T-helper 2 cell treated with Interferon-gamma antibody and Interleukin-4, amounts not matched to agents 5 μg/mL and 100 μg/mL, for 36 hours (primary cell): ENCODE measurements at regions not wholly inside any gene's neighbourhood (a gene's known extent, or its start where the extent isn't known, plus 50 kb on each side); places are given as distances from the start of the nearest gene placed in this dataset.

Experiments used
- DNase-seq: peaks from one replicate; pipeline ENCODE4 v3.0.0; 2021; ENCODE audit warnings: low spot score
- H3K27ac Mint-ChIP-seq: one replicate; pipeline ENCODE4 v1.8.0; 2021; ENCODE audit warnings: mild to moderate bottlenecking, mixed read lengths
- H3K27me3 Mint-ChIP-seq: one replicate; pipeline ENCODE4 v1.8.0; 2021; ENCODE audit warnings: low read depth, mixed read lengths
- H3K36me3 Mint-ChIP-seq: one replicate; pipeline ENCODE4 v1.8.0; 2021; ENCODE audit warnings: low read depth, mixed read lengths
- H3K4me1 Mint-ChIP-seq: one replicate; pipeline ENCODE4 v1.8.0; 2021; ENCODE audit warnings: low read depth, mixed read lengths
- H3K4me3 Mint-ChIP-seq: one replicate; pipeline ENCODE4 v1.8.0; 2022; ENCODE audit warnings: mild to moderate bottlenecking, moderate library complexity, mixed read lengths
- H3K9me3 Mint-ChIP-seq: one replicate; pipeline ENCODE4 v1.8.0; 2021; ENCODE audit warnings: mixed read lengths

DNA sequence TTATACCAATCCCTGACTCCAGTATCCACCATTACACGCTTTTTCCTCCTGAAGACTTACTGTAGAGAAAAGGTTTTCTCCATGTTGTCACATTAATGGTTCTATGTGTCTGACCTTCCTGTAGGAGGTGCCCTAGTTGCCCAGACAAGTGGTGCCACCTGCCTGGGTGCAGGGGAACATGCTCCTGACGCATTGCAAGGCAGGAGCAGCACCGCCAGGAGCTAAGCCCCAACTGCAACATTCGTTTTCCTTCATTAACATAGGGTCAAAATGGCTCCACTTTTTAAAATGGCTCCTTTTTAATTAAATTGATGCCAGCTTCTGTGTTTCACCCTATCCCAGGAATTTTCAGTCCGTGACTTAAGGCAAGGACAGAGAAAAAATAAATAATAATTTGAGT, 220.1 kb upstream of the SAMSN1 start:
- DNase-seq = no peak
- Mint-ChIP-seq H3K9me3 (no peaks in the 10 kb centered on the region), H3K36me3 (no peaks in the 10 kb centered on the region), H3K27ac (no peak overlapping the region), H3K4me3 (no peak overlapping the region), H3K27me3 (peaks cover 2% of the 10 kb centered on the region), H3K4me1 (peaks cover 15% of the 10 kb centered on the region)

DNA sequence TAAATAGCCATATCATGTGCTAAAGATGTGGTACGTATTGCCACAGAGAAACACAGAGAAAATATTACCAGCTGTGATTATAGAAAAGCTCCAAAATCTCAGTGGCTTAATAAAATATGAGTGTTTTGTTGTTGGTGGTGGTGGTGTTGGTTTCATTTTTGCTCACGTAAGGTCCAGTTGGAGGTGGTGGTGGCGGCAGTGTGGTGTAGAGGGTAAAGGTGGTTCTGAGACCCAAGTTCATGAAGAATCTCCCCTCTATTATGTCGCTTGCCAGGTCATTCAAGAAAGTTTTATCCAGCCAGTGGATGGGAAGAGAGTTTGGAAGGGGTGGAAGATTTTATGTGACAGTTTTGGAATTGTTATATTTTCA, 217.6 kb upstream of the SAMSN1 start:
- H3K27ac Mint-ChIP-seq = no peak overlapping the region
- peaks cover 2% of the 10 kb centered on the region for H3K27me3 Mint-ChIP-seq
- H3K4me1 Mint-ChIP-seq = peaks cover 17% of the 10 kb centered on the region
- no peaks in the 10 kb centered on the region for H3K9me3 Mint-ChIP-seq
- peaks cover 3% of the 10 kb centered on the region for H3K36me3 Mint-ChIP-seq
- no peak overlapping the region for H3K4me3 Mint-ChIP-seq
- DNase-seq = no peak

DNA sequence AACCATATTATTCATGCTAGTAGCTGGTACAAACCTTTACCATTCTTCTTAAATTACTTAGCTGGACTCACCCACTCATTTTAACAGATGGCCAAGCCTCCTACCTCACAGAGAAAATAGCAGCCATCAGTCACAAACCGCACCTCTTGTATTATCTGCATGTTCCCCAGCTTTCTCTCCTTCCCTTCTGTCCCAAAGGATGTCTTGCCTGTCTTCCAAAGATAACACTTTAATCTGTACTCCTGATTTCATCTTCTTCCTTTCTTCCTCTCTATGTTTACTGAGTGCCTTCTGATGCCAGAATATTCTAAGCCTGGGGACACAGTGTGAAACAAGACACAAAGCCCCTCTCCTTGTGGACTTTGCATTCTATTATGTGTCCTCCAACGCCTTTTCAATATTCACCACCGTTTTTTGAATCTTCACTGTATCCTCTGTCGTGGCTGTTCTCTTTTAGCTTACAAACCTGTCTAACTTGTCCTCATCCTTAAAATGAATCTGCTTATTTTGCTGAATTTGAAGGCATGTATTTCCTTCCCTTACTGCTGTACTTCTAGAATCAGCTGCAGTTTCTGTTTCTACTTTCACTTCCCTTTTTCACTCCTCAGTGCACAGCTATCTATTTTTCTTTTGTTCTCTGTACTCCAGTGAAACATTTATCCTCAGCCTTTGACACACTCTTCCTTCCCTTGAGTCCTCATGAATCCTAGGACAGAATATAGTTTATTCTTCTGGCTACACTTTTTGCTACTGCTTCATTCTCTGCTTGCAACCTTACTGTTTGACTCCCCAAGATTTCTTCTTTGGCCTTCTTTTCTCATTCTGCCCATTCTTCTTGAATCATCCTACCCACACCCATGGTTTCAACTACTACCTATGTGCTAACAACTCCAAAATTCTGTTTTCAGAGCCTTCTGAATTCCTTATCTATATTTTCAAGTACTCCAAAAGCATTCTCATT, 216.9 kb upstream of the SAMSN1 start:
- H3K27me3 Mint-ChIP-seq = peaks cover 2% of the 10 kb centered on the region
- H3K4me3 Mint-ChIP-seq = no peak overlapping the region
- peaks cover 3% of the 10 kb centered on the region for H3K36me3 Mint-ChIP-seq
- no peak for DNase-seq
- no peaks in the 10 kb centered on the region for H3K9me3 Mint-ChIP-seq
- H3K27ac Mint-ChIP-seq = no peak overlapping the region
- peaks cover 15% of the 10 kb centered on the region for H3K4me1 Mint-ChIP-seq

DNA sequence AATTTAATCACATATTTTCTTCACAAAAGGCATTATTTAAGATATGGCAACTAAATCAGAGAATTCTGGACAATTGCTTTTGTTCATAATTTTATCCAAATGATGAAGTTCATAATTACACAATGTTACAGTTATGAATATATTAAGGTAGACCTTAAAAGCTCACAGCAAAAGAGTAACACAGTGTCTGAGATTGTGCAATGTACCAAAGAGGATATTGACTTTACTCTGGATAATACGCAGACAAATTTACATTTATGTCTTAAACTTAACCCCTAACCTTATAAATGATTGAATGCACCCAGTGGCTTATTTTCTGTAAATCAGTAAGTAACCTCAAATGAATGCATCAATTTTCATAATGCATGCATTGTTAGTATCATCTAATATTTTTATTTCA, 216.2 kb upstream of the SAMSN1 start:
- peak overlapping the region; percentile 4 for H3K27ac Mint-ChIP-seq
- H3K4me1 Mint-ChIP-seq = peaks cover 12% of the 10 kb centered on the region
- H3K36me3 Mint-ChIP-seq = peaks cover 3% of the 10 kb centered on the region
- peak overlapping the region; percentile 7 for H3K4me3 Mint-ChIP-seq
- H3K9me3 Mint-ChIP-seq = no peaks in the 10 kb centered on the region
- DNase-seq = no peak
- H3K27me3 Mint-ChIP-seq = no peaks in the 10 kb centered on the region

DNA sequence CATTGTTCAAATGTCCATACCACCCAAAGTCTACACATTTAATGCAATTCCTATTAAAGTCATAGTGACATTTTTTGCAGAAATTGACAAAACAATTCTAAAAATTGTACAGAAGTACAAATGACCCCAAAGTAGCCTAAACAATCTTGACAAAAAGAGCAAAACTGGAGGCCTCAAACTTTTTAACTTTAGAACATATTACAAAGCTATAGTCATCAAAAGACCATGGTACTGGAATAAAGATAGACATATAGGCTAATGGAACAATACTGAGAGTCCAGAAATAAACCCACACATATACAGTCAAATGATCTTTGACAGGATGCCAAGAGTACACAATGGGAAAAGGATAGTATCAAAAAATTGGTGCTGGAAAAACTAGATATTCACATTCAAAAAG, 213.2 kb upstream of the SAMSN1 start:
- H3K27me3 Mint-ChIP-seq = peaks cover 2% of the 10 kb centered on the region
- H3K27ac Mint-ChIP-seq = no peak overlapping the region
- H3K4me3 Mint-ChIP-seq = no peak overlapping the region
- H3K4me1 Mint-ChIP-seq = peaks cover 18% of the 10 kb centered on the region
- peaks cover 5% of the 10 kb centered on the region for H3K9me3 Mint-ChIP-seq
- peaks cover 9% of the 10 kb centered on the region for H3K36me3 Mint-ChIP-seq
- no peak for DNase-seq

DNA sequence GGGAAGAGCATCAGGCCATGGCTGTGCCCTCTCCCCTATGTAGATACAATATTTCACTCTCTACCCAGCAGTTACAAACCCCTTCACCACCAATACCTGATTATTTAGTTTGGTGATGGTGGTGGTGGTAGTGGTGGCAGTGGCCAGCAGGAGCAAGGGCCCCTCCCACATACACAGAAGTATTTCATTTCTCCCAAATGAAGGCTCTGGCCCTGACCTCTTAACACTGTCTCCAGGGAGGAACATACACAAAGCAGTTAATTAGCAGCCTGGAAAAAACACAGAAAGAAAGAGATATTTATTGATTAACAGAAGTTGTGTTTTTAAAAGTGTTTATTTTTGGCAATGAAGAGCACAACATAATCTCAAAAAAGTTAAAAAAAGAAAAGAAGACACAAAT, 212.7 kb upstream of the SAMSN1 start:
- Mint-ChIP-seq H3K36me3 (peaks cover 9% of the 10 kb centered on the region), H3K9me3 (peaks cover 6% of the 10 kb centered on the region), H3K4me3 (no peak overlapping the region), H3K27ac (no peak overlapping the region), H3K4me1 (peaks cover 22% of the 10 kb centered on the region), H3K27me3 (peaks cover 2% of the 10 kb centered on the region)
- no peak for DNase-seq

DNA sequence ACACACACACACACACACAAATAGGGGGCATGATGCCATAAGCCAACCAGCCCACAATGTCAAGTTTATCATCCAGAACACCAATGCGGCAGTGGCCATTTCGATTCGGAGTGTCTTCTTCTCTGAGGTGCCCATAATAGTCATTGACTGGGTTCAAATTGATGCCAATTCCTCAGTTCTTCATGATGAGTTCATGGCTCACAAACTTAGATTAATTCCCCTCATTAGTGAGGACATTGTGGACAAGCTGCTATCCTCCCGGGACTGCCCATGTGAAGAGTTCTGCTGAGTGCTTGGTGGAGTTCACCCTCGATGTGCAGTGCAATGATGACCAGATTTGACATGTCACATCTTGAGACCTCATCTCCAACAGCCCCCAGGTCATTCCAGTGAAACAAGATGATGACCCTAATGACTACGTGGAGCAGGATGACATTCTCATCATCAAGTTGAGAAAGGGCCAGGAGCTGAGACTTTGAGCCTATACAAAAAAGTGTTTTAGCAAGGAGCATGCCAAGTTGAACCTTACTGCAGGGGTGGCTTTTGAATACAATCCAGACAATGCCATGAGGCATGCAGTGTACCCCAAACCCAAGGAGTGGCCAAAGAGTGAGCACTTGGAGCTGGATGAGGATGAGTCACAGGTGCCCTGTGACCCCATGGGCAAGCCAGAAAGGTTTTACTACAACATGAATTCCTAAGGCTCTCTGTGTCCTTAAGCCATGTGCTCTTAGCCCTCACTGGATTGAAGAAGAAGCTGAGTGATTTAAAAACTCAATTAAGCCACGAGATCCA, 211.6 kb upstream of the SAMSN1 start:
- Mint-ChIP-seq H3K4me3 (no peak overlapping the region), H3K27me3 (peaks cover 2% of the 10 kb centered on the region), H3K27ac (no peak overlapping the region), H3K9me3 (peaks cover 6% of the 10 kb centered on the region), H3K4me1 (peaks cover 29% of the 10 kb centered on the region), H3K36me3 (peaks cover 9% of the 10 kb centered on the region)
- DNase-seq = no peak

DNA sequence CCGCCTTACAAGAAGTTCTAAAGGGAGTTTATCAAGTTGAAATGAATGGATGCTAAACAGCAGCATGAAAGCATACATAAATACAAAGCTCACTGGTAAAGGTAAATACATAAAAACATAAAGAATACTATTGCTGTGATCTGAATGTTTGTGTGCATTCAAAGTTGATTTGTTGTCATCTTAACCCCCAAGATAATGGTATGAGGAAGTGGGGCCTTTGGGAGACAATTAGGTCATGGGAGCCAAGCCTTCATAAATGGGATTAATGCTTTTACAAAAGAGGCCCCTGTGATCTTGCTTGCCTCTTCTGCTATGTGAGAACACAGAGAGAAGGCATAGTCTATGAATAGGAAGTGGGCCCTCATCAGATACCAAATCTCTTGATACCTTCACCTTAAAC, 209.0 kb upstream of the SAMSN1 start:
- Mint-ChIP-seq H3K27ac (no peak overlapping the region), H3K36me3 (peaks cover 9% of the 10 kb centered on the region), H3K4me1 (peaks cover 19% of the 10 kb centered on the region), H3K27me3 (peaks cover 5% of the 10 kb centered on the region), H3K9me3 (peaks cover 6% of the 10 kb centered on the region), H3K4me3 (no peak overlapping the region)
- DNase-seq = no peak

DNA sequence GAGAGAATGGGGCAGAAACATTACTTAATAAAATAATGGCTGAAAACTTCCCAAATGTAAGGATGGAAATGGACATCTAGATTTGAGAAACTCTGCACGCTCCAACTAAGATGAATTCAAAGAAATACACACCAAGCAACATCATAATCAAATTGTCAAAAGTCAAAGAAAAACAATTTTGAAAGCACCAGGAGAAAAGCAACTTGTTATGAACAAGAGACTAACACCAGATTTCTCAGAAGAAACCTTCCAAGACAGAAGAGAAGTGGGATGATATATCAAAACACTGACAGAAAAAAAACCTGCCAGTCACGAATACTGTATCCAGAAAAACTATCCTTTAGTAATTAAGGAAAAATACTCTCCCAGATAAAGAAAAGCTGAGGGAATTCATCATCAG, 208.6 kb upstream of the SAMSN1 start:
- Mint-ChIP-seq H3K9me3 (peaks cover 6% of the 10 kb centered on the region), H3K4me3 (no peak overlapping the region), H3K27me3 (peaks cover 9% of the 10 kb centered on the region), H3K27ac (no peak overlapping the region), H3K36me3 (peaks cover 9% of the 10 kb centered on the region), H3K4me1 (peaks cover 19% of the 10 kb centered on the region)
- DNase-seq = no peak

DNA sequence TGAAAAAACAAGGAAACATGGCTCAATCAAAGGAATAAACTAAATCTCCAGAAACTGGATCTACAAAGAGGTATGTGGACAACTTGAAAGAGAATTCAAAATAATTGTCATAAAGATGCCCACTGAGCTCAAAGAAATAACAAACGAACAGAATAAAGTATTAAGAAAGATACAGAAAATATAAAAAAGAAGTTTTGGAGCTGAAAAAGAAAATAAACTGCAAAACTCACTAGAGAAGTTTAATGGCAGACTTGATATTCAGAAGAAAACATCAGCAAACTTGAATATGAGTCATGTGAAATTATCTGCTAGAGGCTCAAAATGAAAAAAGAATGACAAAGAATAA, 208.1 kb upstream of the SAMSN1 start:
- Mint-ChIP-seq H3K27me3 (peaks cover 13% of the 10 kb centered on the region), H3K36me3 (peaks cover 9% of the 10 kb centered on the region), H3K9me3 (peaks cover 6% of the 10 kb centered on the region), H3K4me3 (no peak overlapping the region), H3K4me1 (peaks cover 19% of the 10 kb centered on the region), H3K27ac (no peak overlapping the region)
- DNase-seq = no peak

DNA sequence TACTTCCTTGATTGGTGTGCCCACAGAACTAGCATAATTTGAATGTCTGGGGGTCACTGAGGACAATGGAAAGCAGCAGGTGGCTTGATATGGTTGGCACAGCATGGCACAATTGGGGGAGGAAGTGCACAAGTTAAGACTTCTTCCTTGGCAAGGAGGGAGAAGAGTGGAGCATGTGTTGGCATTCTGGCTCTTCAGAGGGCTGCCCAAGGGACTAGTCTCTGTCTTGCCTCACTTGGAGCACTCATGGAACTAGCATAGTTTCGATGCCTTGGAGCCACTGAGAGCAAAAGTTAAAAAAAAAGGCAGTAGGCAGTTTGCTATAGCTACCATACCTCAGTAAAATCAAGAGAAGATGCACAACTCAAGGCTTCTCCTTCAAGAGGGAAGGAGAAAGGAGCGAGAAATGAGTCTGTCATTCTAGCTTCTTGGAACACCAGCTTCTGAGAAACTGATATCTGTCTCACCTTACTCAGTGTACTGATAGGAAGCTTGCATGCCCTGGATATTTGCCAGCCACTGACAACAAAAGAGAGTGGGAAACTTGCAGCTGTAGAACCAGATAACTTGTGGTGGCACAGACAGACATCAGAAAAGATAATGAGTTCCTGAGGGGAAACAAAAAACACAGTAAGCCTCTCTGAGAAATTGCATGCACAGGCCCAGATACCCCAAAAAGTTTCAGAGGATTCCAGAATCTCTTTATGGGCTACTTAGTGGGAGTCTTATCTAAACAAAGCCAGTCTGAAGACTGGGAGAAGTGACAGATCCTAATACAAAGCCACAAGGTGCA, 207.5 kb upstream of the SAMSN1 start:
- no peak overlapping the region for H3K4me3 Mint-ChIP-seq
- peaks cover 6% of the 10 kb centered on the region for H3K9me3 Mint-ChIP-seq
- peaks cover 17% of the 10 kb centered on the region for H3K27me3 Mint-ChIP-seq
- peaks cover 19% of the 10 kb centered on the region for H3K4me1 Mint-ChIP-seq
- peaks cover 7% of the 10 kb centered on the region for H3K36me3 Mint-ChIP-seq
- H3K27ac Mint-ChIP-seq = peak overlapping the region; percentile 3
- DNase-seq = no peak

DNA sequence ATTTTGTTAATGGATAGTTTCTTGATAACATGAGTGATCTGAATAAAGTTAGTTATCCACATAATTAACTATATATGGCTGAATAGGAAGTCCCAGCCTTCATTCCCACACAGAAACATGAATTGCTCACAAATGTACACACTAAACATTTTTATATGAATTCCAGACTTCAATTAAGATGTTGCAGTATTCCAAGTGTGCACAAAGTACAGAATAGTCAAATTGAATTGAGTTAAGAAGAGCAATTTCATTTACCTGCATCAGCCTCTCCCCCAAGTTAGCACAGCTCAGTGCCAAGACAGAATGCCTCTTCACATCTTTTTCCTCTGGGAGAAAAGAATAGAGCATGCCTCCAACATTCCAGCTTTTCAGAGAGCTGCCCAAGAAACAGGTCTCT, 207.0 kb upstream of the SAMSN1 start:
- H3K36me3 Mint-ChIP-seq = peaks cover 6% of the 10 kb centered on the region
- H3K4me3 Mint-ChIP-seq = no peak overlapping the region
- no peak overlapping the region for H3K27ac Mint-ChIP-seq
- H3K4me1 Mint-ChIP-seq = peaks cover 19% of the 10 kb centered on the region
- peaks cover 6% of the 10 kb centered on the region for H3K9me3 Mint-ChIP-seq
- H3K27me3 Mint-ChIP-seq = peaks cover 19% of the 10 kb centered on the region
- DNase-seq = no peak

DNA sequence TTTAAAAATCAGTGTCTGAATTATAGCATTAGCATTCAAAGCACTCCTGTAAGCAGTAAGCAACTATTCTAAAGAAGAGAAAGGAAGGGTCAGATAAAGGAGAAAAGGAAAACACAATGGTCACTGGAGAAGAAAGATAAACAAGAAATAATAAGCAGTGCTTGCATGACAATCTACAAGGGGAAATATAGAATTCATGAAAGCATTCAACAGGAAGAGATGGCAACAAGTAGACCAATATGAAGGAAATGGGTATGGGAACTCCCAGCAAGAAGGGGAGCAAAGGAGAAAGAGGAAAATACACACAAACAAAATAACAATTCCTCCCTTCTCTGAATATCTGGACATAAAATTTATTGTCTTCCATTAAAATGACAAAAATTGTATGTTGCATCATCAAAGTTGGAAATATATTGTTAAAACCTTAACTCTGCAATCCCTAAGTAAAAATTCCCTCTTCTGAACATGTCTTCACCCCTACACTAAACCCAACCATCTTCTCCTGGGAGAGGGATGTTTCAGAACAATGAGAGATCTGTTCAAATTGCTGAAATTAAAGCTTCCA, 206.3 kb upstream of the SAMSN1 start:
- no peak overlapping the region for H3K27ac Mint-ChIP-seq
- no peak for DNase-seq
- peaks cover 19% of the 10 kb centered on the region for H3K4me1 Mint-ChIP-seq
- H3K27me3 Mint-ChIP-seq = peaks cover 19% of the 10 kb centered on the region
- peaks cover 6% of the 10 kb centered on the region for H3K36me3 Mint-ChIP-seq
- no peak overlapping the region for H3K4me3 Mint-ChIP-seq
- peaks cover 6% of the 10 kb centered on the region for H3K9me3 Mint-ChIP-seq
